ENCODE measurements at regions not wholly inside any gene's neighbourhood (a gene's known extent, or its start where the extent isn't known, plus 50 kb on each side); places are given as distances from the start of the nearest gene placed in this dataset.

GRCh38 chr7:113216038-113216437 lies 97.7 kb upstream of the SMIM30 start:
- TF ChIP-seq ESRRA (IDR thresholded peaks at IDR 0.05; ENCODE audit: low read length) (no peak), CTCF (IDR thresholded peaks at IDR 0.05 in 2 of 3, conservative IDR thresholded peaks at IDR 0.05 in 1 of 3; ENCODE audit: control insufficient read depth in 2 of 3, extremely low read depth in 1 of 3, insufficient read depth in 1 of 3, low read depth in 3 of 3, low read length in 3 of 3) (no peak), ZBTB33 (IDR thresholded peaks at IDR 0.05) (no peak), ZNF622 (IDR thresholded peaks at IDR 0.05) (no peak), SMC3 (IDR thresholded peaks at IDR 0.05; ENCODE audit: borderline replicate concordance, low read length) (no peak), PKNOX1 (IDR thresholded peaks at IDR 0.05) (no peak), MTA2 (IDR thresholded peaks at IDR 0.05; ENCODE audit: low read depth) (no peak), EZH2 (IDR thresholded peaks at IDR 0.05; ENCODE audit: borderline replicate concordance, control insufficient read depth, low read depth, low read length) (no peak), SREBF1 (IDR thresholded peaks at IDR 0.05; ENCODE audit: low read length) (no peak), CHD2 (IDR thresholded peaks at IDR 0.05; ENCODE audit: borderline replicate concordance, low read depth, low read length) (no peak)
